LNCAP (cell line): ENCODE measurements at regions not wholly inside any gene's neighbourhood (a gene's known extent, or its start where the extent isn't known, plus 50 kb on each side); places are given as distances from the start of the nearest gene placed in this dataset.

ENCODE experiments used
- TF ChIP-seq, protein P1 (sequence below): fragments of 450-650 bp; IDR thresholded peaks from 2 replicates; pipeline ENCODE4 v1.5.1; 2017; ENCODE audit warnings: mild to moderate bottlenecking

DNA sequence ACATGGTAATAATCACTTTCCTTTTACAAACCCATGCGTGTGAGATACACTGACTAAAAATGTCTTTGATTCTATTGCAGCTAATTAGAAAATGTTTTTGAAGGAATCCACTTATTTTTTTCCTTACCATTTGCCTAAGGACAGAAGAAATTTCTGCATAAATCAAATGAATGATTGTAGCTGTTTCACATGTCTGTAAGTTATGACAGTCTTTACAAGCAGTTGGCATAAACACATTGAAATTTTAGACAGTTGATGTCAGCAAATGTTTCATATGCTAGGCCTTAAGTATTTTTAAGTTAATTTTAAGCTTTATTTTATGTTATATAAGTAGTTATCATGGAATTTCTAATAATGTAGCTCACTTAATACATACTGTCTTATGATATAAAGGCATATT lies 598.4 kb upstream of the SLITRK6 start:
- TF ChIP-seq, protein P1, sequence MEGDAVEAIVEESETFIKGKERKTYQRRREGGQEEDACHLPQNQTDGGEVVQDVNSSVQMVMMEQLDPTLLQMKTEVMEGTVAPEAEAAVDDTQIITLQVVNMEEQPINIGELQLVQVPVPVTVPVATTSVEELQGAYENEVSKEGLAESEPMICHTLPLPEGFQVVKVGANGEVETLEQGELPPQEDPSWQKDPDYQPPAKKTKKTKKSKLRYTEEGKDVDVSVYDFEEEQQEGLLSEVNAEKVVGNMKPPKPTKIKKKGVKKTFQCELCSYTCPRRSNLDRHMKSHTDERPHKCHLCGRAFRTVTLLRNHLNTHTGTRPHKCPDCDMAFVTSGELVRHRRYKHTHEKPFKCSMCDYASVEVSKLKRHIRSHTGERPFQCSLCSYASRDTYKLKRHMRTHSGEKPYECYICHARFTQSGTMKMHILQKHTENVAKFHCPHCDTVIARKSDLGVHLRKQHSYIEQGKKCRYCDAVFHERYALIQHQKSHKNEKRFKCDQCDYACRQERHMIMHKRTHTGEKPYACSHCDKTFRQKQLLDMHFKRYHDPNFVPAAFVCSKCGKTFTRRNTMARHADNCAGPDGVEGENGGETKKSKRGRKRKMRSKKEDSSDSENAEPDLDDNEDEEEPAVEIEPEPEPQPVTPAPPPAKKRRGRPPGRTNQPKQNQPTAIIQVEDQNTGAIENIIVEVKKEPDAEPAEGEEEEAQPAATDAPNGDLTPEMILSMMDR = no peak

DNA sequence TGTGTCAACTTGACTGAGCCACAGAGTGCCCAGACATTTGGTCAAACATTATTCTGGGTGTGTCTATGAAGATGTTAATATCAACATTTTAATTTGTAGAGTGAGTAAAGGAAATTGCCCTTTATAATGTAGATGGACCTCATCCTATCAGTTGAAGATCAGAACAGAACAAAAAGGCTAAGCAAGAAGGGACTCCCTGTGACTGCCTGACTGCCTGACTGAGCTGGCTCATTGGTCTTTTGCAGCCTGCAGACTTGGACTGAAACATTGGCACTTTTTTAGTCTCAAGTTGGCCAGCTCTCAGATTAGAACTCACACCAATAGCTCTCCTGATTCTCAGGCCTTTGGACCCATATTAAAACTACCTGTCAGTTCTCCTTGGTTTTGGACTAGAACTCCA lies 600.4 kb upstream of the SLITRK6 start:
- TF ChIP-seq, protein P1 = no peak

DNA sequence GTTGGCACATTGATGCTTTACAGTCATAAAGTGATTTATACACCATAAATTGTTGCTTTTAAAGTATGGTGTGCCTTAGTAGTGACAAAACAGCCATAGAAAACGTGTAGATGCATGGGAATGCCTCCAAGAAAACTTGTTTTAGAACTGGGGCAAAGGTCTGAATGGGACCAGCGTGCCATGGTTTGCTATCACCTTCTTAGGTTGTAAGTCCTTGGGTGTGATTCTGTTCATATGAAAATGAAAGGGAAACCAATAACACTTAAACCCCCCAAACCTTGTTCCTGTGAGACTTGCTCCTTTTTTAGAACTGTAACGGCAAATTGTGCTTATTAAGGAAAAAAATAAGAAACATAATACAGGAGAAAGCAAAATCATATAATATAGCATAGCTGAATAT lies 603.3 kb upstream of the SLITRK6 start:
- TF ChIP-seq, protein P1 = no peak

DNA sequence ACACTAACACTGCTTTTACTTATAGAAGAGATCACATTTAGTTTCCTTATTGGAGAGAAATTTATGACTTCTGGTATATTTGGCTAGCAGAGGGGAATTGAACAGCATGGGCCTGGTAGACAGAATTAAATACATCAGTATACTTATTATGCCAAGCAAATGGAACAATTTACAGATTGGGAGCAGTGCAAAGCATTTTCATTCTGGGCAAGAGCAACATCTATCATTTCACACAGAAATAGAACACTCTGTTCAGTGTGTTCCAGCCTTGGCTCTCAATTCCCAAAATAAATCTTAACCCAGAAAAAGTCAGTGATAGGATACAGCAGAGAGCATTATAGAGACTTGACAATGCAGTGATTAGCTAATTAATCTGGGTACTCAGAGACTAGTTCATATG lies 604.0 kb upstream of the SLITRK6 start:
- TF ChIP-seq, protein P1 = no peak

DNA sequence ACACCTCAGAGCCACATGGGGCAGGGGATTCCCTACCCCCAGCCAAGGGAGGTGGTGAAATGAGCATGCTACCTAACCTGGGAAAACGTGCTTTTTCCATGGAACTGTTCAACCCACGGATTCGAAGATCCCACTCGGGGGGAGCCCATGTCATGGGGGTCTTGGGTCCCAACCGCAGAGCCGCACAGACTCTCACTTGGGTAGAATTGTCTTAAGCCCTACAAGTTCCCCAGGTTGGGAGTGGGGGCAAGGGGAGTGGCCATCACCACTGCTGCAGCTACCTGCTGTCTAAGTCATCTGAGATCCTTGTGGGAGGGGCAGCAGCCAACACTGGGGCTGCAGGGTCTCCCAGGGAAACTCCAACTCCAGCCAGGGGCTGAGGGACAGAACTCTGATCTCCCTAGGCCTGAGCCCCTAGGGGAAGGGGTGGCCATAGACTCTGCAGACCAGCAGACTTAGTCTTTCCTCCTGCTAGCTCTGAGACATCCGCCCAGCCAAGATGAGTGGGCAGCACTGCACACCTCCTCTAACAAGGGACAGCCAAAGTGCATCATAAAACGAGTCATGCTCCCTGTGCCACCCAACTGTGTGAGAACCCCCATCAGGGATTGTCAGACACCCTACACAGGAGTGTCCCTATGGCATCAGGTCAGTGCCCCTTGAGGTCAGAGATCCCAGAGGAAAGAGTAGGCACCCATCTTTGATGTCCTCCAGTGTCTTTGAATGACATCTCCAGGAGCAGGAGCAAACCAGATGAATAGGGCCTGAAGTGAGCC lies 610.4 kb upstream of the SLITRK6 start:
- TF ChIP-seq, protein P1 = no peak

DNA sequence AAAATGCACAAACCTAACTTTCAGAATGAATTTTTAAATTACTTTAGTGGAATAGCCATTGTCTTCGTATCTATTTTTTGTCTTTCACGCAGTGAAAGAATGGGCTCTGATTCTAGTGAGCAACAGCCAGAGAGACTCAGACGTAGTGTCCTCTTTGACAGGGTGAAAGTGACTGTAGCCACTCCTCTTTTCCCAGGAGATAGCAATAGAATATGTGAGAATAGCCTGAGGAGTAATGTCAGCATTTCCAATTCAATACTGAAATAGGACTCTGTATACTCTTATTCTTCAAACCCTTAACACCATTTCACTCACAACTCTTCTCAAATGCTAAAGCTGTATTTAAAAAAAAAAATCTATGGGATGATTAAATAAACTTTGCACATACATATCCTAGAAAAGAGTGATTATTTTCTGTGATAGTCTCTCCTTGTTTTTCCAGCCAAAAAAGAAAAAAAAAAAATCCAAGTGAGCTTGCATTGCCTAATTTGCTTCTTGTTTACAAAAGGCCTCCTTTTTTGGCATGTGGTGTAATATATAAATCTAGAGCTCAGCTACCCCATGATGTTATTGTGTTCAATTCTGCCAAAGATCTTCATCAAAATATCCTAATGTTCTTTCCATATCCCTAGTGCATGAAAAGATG lies 626.1 kb upstream of the SLITRK6 start:
- TF ChIP-seq, protein P1 = no peak

DNA sequence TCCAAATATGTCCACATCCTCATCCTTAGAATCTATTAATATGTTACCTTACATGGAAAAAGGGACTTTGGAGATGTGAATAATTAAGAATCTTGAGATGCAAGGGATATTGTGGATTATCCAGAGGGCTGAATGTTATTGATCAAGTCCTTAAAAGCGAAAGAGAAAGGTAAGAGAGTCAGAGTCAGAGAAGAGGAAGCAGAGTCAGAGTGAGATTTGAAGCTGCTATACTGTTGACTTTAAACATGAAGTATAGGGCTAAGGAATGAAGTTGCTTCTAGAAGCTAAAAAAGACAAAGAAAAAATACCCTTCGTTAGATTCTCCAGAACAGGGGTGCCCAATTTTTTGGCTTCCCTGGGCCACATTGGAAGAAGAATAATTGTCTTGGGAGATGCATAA lies 627.2 kb upstream of the SLITRK6 start:
- TF ChIP-seq, protein P1 = no peak
